T-helper 1 cell (primary cell): ENCODE measurements at regions not wholly inside any gene's neighbourhood (a gene's known extent, or its start where the extent isn't known, plus 50 kb on each side); places are given as distances from the start of the nearest gene placed in this dataset.

Experiments
- DNase-seq, 5 donors: peaks; one replicate each; pipeline ENCODE4 v3.0.0-alpha.2; 2012 to 2020

DNA sequence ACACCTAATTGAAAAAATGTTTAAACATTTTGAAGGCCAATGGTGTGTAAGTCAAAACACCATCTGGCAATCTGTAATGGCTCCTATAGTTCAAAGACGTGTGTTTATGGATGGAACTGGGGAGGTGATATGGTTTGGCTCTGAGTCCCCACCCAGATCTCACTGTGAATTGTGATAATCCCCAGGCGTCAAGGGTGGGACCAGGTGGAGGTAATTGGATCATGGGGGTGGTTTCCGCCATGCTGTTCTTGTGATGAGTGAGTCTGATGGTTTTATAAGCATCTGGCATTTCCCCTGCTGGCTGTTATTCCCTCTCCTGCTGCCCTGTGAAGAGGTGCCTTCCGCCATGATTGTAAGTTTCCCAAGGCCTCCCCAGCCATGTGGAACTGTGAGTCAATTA lies 52.2 kb downstream of the ADRA2C start:
- DNase-seq, result no peak

DNA sequence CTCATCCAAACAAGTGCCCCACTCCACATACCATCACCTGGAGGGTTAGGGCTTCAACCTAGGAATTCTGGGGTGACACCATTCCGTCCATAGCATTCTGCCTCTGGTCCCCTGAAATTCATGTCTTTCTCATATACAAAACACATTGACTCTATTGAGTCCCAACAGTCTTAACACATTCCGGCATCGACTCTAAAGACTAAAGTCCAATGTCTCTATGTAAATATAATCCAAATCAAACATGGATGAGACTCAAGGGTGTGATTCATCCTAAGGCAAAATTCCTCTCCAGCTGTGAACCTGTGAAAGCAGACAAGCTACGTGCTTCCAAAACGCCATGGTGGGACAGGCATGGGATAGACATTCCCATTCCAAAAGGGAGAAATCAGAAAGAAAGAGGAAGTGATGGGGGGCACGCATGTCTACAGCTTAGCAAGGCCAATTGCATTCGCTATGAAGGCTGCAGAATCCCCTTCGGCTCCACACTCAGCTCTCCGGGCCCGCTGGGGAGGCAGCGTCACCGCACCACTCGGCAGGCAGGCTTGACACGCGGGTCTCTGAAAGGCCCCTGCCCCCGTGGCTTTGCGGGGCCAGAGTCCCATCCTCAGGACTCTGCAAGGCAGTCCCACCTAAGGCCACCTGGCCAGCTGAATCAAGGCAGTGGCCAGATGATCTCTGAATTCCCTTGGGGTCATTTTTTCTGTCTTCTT lies 53.2 kb downstream of the ADRA2C start:
- no peak for DNase-seq

GRCh38 chr4:3820016-3820805 lies 54.0 kb downstream of the ADRA2C start:
- DNase-seq, result no peak

DNA sequence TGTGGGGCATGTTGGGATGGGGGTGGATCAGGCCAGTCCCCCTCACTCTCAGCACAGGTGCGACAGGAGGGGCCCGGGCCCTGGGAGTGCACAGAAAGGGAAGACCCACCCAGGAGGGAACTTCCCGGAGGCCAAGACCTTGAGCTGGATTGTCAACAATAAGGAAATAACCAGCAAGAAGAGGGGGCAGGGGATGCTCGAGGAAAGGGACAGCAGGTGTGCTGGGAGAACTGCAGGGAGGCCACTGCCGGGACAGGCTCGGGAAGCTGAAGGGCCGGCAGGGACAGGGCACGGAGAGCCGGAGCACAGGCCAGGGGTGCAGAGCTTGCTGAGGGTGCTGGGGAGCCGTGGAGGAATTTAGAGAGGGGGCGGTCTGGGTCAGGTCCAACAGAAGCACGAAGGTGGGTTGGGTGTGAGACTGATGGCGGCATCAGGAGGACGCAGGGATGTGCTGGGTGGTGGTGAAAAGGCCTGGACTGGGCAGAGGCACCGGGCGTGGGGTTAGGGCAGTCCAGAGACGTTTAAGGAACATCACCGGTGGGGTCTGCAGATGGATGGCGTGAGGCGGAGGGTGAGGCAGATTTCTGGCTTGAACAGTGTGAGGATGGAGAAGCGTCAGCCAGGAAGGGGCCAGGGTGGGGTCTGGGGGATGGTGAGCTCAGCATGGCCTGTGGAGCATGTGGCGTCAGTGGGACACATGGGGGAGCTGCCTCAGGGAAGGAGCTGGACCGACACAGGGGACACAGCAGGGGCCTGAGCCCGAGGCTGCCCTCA lies 54.8 kb downstream of the ADRA2C start:
- no peak for DNase-seq

DNA sequence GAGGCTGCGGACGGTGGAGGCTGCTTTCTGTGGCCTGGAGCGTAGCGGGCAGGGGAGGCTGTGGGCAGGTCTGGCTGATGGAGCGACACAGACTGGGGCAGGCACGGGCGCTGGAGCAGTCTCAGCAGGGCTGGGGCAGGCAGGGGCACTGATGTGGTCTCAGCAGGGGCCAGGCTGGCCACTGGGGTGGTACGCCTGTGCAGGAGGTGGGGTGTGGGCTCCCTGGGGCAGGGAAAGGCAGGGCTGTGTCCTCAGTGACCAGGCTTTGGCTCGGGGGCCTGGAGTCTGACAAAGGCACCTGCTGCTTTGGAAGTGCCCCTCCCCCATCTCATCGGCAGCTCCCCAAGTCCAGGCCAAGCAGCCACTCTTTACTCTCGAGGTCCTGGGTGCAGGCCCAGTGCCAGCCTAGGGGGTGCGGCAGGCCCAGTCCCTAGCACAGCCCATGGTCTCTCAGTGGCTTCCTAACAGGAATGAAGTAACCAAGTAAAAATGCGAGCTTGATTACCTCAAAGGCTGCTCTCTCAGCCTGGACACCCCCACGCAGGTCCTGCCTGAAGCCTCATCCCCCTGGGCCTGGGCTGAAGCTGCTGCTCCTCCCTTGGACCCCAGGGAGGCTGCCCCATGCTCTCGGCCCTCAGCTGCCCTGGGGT lies 55.5 kb downstream of the ADRA2C start:
- no peak for DNase-seq

DNA sequence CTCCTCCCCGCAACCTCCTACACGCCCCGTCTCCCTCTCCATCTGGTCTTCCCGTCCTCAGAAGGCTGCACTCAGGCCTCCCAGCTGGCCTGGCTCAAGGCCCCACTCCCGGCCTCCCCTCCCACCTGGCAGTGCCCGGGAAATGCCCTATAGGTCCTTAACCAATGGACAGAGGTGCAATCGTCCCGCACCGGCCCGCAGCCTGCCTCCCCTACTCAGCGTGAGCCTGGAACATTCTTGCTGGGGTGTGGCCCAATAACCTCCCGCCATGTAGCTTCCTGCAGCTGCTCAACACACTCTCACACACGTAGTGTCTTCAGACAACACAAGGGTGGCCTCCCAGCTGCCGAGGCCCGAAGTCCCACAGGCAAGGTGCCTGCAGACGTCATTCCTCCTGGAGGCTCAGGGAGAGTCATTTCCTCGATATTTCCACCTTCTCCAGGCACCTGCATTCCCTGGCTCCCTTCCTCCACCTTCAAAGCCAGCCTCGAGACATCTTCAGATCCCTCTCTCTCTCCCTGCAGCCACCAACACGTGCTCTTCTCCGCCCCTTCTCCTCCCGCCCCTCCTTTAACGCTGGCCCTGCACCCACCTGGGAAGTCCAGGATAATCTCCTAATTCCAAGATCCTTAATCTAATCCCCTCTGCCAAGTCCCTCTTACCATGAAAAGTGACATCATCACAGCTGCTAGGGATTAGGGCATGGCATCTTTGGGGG lies 56.2 kb downstream of the ADRA2C start:
- DNase-seq, result no peak

DNA sequence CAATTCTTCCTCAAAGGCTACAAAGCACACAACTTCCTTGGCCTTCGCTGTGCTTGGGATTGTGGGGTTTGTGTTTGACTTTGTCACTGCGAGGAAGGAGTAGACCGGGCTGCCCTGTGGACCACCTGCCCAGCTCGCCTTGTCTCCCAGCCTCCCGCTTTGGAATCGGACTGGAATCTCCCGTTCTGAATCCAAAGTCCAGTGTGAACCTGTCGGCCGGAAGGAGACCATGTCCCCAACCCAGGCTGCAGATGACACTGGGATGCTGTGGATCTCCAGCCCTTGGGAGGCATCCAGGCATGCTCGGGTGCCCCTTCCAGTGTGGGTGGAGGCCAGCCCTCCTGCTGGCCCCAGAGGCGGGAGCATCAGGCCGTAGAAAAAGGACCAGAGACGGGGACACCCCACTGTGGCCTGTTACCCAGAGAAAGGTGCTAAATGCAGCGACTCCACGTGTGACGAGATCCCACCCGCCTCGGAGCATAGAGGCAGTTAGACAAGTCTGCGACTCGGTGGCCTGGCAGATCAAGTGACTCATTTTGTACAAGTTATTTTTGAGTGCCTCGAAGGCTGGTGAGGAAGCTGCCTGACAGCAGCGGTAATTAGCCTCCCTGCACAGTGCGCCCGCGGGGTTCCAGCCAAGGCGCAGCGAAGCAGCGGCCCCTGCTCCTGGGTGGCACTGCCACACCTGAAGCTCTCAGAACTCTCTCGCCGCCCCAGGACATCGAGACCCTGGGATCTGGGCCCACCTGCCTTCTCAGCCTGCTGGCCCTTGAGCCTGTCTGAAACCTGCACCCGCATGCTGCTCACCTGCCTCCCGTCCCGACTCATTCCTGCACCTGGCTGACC lies 57.5 kb downstream of the ADRA2C start:
- no peak for DNase-seq

DNA sequence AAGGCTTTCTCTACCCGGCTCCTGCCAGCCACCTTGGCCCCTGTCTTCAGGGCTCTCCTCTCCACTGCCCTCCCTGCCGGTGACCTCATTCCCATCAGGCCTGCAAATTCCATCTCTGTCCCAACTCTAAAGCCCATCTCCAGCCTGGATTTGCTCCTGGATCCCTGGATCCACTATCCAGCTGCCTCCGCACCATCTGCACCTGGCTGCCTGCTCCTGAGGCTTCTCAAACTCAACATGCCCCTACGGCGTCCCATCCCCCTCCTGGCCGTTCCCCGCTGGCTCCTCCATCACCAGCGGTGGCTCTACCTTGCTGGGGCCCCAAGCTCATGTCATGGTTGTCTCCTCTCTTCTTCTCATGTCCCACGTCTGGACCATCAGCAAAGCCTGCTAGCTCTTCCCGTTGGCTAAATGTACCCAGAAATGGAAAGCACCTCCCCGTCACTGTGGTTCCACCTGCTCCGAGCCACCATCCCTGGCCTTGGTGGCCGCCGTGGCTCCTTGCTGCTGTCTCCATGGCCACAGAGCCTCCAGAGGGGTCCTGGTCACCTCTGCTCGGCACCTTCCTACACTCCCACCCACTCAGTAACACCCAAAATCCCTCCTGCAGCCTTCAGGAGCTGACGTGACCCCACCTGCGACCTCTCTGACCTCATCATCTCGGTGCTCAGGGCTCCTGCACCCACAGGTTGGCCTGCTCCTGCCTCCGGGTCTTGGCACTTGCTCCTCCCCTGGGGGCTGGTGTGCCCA lies 58.5 kb downstream of the ADRA2C start:
- DNase-seq, result no peak

GRCh38 chr4:3825530-3825929 lies 59.3 kb downstream of the ADRA2C start:
- no peak for DNase-seq

DNA sequence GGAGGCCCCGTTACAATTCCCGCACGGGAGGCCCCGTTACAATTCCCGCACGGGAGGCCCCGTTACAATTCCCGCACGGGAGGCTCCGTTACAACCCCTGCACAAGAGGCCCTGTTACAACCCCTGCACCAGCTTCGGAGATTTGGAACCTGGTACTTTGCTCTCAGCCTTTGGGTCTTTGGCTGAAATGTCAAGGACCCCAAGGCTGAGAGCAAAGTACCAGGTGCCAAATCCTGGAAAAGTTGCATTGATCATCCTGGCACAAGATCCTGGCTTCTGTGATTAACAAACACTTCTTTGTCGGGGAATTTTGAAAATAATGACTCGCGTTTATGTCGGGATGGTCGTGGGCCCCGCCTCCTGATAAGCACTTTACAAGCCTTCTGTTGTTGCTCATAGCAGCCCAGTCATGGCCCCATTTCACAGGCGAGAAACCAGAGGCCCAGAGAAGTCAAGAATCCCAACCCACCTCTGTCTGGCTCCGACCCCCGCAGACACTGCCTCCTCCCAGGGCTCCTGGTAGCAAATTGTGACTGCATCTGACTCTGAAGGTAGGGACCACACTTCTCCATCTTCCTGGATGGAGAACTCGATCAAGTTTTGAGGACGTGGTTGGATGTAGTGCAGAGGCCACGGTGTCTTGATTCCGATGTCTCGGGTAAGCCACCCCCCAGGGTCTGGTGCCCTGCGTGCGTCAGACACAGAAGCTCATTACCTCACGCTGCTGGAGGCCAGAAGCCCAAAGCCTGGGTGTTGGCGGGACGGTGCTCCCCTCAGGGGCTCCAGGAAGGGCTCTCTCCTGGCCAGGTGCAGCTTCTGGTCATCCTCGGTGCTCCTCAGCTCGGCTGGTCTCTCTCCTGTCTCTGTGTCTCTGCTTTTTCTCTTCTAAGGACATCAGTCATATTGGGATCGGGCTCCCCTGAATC lies 60.3 kb downstream of the ADRA2C start:
- no peak for DNase-seq

- no peak for DNase-seq
These were observed 61.7 kb downstream of the ADRA2C start for GRCh38 chr4:3827616-3828492.

GRCh38 chr4:3828546-3828945 lies 62.4 kb downstream of the ADRA2C start:
- DNase-seq, result no peak

DNA sequence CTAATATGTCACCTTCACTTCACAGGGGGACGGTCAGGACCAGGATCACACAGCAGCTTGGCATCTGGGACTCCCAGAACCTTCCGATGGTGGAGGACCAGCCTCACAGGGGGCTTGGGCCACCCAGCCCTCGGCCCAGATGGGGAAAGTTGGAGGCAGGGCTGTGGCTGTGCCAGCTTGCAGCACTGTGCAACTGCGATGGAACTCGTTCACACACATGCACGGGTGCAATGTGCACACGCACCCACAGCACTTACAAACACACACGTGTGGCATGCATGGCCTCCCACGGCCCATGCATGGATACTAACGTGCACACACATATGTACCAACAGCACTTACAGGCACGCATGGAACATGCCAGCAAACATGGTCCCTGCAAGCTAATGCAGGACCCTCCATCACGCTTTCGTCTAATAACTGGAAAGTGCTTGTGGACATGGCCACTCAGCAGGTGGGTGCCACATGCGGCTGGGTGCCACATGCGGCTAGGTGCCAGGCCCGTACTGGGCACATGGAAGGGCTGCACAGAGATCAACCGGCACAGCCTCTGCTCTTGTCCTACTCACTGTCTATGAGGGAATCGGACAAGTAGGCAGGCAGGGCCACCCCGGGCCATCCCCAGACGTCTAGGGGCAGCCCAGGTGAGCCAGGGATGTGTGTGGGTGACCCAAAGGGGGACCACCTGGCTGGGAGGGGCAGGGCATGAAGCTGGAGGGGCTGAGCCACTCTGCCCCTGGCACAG lies 63.2 kb downstream of the ADRA2C start:
- DNase-seq, result no peak

GRCh38 chr4:3829956-3830773 lies 64.0 kb downstream of the ADRA2C start:
- DNase-seq, result no peak

GRCh38 chr4:3830774-3831528 lies 64.8 kb downstream of the ADRA2C start:
- DNase-seq, result no peak

GRCh38 chr4:3831529-3832150 lies 65.5 kb downstream of the ADRA2C start:
- DNase-seq, result no peak
